ENCODE measurements at regions not wholly inside any gene's neighbourhood (a gene's known extent, or its start where the extent isn't known, plus 50 kb on each side); places are given as distances from the start of the nearest gene placed in this dataset.
A peak's percentile ranks its signal among the peaks of the same experiment; 100 is the strongest.

- DNase-seq, result peak; percentile 8
Observed at GRCh38 chr11:121844016-121844415, 272.0 kb downstream of the BLID start.

GRCh38 chr11:121842192-121842585 lies 273.8 kb downstream of the BLID start:
- DNase-seq, result no peak

- DNase-seq, result no peak
Observed at GRCh38 chr11:121841487-121842191, 274.4 kb downstream of the BLID start.

- no peak for DNase-seq
Observed at GRCh38 chr11:121839781-121840180, 276.2 kb downstream of the BLID start.

GRCh38 chr11:121838571-121838970 lies 277.4 kb downstream of the BLID start:
- no peak for DNase-seq

- no peak for DNase-seq
Observed at GRCh38 chr11:121833970-121834369, 282.0 kb downstream of the BLID start.

GRCh38 chr11:121829159-121829643 lies 286.8 kb downstream of the BLID start:
- no peak for DNase-seq

- DNase-seq, result no peak
Observed at GRCh38 chr11:121814962-121815361, 301.1 kb downstream of the BLID start.

- DNase-seq, result no peak
Observed at GRCh38 chr11:121814296-121814695, 301.7 kb downstream of the BLID start.

- no peak for DNase-seq
Observed at GRCh38 chr11:121810291-121810690, 305.7 kb downstream of the BLID start.

- DNase-seq, result no peak
Observed at GRCh38 chr11:121808096-121808495, 307.9 kb downstream of the BLID start.

GRCh38 chr11:121807051-121807450 lies 309.0 kb downstream of the BLID start:
- DNase-seq, result no peak

GRCh38 chr11:121802542-121802941 lies 313.5 kb downstream of the BLID start:
- no peak for DNase-seq

- DNase-seq, result no peak
Observed at GRCh38 chr11:121801781-121802180, 314.2 kb downstream of the BLID start.

GRCh38 chr11:121801394-121801748 lies 314.6 kb downstream of the BLID start:
- no peak for DNase-seq

GRCh38 chr11:121800731-121801393 lies 315.2 kb downstream of the BLID start:
- no peak for DNase-seq

- no peak for DNase-seq
Observed at GRCh38 chr11:121800240-121800639, 315.8 kb downstream of the BLID start.

GRCh38 chr11:121797496-121797895 lies 318.5 kb downstream of the BLID start:
- no peak for DNase-seq

GRCh38 chr11:121795174-121795573 lies 320.8 kb downstream of the BLID start:
- no peak for DNase-seq

- no peak for DNase-seq
Observed at GRCh38 chr11:121794671-121795141, 321.3 kb downstream of the BLID start.

GRCh38 chr11:121793916-121794315 lies 322.1 kb downstream of the BLID start:
- DNase-seq, result no peak

- no peak for DNase-seq
Observed at GRCh38 chr11:121793291-121793690, 322.7 kb downstream of the BLID start.

GRCh38 chr11:121792185-121792584 lies 323.8 kb downstream of the BLID start:
- no peak for DNase-seq

GRCh38 chr11:121790430-121790829 lies 325.6 kb downstream of the BLID start:
- DNase-seq, result no peak

GRCh38 chr11:121780971-121781370 lies 328.2 kb upstream of the SORL1-AS1 start:
- DNase-seq, result no peak
